ENCODE measurements at regions not wholly inside any gene's neighbourhood (a gene's known extent, or its start where the extent isn't known, plus 50 kb on each side); places are given as distances from the start of the nearest gene placed in this dataset.
"Not testable (repeated sequence)": the region's sequence is repeated elsewhere in the genome, so short reads cannot be mapped to it uniquely, and the experiment has no call there.

DNA sequence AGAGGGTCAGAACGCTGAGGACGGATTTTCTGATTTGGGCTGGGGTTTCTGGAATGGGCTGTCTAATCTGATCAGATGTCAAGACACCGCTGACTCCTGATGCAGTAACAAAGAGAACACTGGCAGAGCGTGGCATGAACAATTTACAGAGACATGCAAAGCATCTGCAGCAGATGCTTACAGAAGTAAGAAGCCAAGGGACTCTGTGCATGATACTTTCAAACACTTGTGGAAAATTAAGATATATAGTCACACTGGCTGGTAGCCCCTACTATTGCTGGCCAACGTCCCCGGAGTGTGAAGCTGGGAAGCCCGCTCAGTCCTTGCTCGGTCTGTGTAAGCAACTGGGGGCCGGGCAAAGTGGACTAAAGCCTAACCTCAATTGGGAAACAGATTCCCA, 903.7 kb downstream of the BRD1 start:
- no peak for DNase-seq (ENCODE audit: low read depth, low spot score)
- H3K4me3 ChIP-seq (ENCODE audit: low read length) = no peak overlapping the region

DNA sequence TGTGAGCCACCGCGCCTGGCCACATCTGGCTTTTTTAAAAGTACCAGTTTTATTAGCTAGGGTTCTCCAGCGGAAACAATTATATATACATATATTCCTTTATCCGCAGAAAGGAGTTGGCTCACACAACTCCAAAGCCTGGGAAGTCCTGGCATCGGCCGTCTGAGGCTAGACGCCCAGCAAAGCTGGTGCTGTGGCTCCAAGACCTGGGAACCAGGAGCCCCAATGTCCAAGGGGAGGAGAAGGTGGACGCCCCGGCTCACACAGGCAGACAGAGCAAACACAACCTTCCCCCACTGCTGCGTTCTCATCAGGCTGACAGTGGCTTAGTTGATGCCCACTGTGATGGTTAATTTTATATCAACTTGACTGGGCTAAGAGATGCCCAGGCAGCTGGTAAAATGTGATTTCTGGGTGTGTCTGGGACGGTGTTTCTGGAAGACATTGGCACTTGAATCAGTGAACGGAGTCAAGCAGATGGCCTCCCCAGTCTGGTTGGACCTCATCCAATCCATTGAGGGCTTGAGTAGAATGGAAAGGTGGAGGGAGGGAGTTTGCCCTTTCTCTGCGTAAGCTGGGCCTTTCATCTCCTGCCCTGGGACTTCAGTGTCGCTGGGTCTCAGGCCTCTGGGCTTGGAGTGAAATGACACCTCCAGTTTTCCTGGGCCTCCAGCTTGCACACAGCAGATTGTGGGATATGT, 904.4 kb downstream of the BRD1 start:
- H3K4me3 ChIP-seq (ENCODE audit: low read length) = no peak overlapping the region
- DNase-seq (ENCODE audit: low read depth, low spot score) = no peak

DNA sequence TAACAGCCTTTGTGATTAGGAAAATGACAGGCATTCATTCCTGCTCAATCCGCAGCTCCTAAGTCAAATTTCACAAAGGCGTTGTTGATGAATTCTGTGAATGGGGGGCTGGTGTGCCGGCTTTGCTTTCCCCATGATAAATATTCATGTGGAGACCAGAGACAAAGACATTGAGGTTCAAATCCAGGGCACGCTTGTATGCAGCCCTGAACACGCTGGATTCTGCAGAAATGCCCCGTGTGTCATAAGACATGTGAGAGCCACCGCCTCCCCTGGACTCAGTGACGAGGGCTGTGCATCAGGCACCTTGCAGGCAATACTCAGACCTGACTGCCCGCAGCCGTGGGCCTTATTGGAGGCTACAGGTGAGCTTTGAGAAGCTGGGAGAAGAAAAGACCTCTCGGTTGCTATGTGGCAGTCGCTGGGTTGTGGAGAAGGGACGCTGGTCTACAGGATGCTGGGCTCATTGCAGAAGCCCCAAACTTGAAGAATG, 906.2 kb downstream of the BRD1 start:
- no peak overlapping the region for H3K4me3 ChIP-seq (ENCODE audit: low read length)
- DNase-seq (ENCODE audit: low read depth, low spot score) = no peak

DNA sequence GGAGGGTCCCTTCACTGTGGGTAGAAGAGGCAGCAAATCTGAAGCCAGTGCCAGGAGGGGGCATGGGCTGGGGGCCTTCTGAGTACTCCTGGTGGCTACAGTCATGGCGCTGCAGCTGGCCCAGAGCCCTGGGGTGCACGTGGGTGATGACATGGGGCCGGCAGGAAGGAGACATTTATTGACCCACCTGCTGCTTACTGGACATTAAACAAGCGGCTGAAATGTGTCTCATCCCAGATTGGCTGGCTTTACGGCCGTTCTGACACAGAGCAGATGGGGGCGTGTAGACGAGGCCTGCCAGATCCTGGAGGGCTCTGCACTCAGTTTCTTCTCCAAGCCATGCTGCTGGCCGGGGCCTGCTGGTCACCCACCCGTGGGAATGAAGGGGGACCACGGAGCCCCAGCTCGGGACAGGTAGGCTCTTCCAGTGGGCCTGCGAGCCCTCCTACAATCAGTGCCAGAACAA, 906.9 kb downstream of the BRD1 start:
- DNase-seq (ENCODE audit: low read depth, low spot score) = no peak
- no peak overlapping the region for H3K4me3 ChIP-seq (ENCODE audit: low read length)

DNA sequence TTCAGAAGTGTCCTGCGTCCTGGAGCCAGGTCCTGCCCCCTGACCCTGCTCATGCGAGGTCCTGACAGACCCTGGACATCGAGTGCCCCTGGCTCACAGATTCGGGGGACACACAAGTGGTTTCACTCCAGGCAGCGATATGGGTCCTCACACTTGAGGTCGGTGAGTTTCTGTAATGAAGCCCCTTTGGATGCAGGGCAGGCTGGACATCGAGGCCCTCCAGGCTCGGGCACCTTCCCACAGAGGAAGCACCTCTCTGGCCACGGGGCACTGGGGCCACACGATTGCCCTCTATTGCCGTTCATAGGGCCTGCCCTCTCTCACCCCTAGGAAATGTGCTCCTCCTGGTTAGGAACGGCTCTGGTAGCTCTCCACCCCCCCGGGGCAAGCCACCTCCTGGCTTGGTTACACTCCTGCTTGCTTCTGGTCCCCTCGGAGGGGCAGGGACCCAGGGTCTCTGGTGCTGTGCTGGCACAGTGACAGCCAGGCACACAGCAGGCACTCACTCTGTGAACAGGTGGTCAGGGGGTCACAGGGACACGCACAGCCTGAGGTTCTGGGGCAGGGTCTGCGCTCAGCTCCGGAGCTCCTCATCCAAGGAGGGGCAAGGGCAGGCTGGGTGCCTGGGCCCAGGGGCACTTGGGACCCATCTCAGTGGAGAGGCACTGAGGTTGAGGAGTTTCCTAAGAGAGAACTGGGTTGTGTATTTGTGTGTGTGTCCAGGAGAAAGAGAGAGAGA, 907.7 kb downstream of the BRD1 start:
- DNase-seq (ENCODE audit: low read depth, low spot score) = no peak
- no peak overlapping the region for H3K4me3 ChIP-seq (ENCODE audit: low read length)

DNA sequence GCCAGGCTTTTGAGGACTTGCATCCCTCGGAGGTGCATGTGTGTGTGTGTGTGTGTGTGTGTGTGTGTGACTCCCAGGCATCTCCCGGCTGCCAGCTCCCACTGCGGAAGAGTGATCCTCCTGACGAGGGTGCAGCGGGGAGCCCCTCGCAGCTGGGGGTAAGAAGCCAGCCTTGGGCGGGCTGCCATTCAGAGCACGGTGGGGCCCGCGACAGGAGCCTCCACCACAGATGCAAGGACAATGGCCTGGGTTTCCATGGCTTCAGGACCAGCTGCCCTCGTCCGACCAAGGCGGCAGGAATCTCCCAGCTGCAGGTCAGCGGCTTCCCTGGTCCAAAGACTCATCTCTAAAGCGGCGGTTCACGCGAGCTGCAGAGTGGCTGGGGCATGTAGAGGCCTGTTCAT, 908.5 kb downstream of the BRD1 start:
- no peak for DNase-seq (ENCODE audit: low read depth, low spot score)
- no peak overlapping the region for H3K4me3 ChIP-seq (ENCODE audit: low read length)

DNA sequence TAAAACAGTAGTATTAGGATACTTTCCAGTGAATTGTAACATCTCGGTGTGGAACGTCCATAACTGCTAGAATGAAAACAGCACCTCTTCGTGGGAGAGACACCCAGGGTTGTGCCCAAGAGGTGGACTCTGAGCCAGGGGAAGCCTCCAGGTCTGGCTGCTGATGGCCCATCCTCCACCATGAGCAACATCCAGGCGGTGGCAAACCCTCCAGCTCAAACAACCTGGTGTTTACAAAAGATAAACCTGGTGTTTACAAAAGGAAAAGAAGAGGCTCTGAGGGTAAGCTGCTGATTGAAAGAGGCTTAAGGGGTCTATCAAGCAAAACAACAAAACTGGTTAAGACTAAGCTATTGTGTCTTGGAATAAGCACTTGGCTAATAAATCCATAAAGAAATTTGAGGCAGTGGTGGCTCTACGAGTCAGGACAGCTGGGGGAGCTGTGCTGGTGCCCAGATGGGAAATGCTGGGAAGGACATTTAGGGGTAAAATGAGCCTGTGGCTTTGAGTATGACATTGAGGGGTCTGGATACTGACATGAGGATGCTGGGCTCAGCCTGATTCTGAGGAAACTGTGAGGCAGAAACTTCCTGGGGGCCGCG, 909.0 kb downstream of the BRD1 start:
- no peak for DNase-seq (ENCODE audit: low read depth, low spot score)
- no peak overlapping the region for H3K4me3 ChIP-seq (ENCODE audit: low read length)

DNA sequence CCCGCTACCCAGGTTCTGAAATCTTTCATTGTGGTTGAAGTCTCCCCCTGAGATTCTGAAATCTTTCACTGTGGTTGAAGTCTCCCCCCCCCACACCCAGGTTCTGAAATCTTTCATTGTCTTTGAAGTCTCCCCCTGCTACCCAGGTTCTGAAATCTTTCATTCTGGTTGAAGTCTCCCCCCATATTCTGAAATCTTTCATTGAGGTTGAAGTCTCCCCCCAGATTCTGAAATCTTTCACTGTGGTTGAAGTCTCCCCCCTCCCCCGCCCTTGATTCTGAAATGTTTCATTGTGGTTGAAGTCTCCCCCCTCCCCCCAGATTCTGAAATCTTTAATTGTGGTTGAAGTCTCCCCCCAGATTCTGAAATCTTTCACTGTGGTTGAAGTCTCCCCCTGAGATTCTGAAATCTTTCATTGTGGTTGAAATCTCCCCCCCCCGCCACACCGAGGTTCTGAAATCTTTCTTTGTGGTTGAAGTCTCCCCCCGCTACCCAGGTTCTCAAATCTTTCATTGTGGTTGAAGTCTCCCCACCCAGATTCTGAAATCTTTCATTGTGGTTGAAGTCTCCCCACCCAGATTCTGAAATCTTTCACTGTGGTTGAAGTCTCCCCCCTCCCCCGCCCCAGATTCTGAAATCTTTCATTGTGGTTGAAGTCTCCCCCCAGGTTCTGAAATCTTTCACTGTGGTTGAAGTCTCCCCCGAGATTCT, 915.2 kb downstream of the BRD1 start:
- H3K4me3 ChIP-seq (ENCODE audit: low read length); DNase-seq (ENCODE audit: low read depth, low spot score): not testable (repeated sequence)

DNA sequence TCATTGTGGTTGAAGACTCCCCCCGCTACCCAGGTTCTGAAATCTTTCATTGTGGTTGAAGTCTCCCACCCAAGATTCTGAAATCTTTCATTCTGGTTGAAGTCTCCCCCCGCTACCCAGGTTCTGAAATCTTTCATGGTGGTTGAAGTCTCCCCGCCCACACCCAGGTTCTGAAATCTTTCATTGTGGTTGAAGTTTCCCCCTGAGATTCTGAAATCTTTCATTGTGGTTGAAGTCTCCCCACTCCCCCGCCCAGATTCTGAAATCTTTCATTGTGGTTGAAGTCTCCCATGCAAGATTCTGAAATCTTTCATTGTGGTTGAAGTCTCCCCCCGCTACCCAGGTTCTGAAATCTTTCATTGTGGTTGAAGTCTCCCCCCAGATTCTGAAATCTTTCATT, 916.0 kb downstream of the BRD1 start:
- H3K4me3 ChIP-seq (ENCODE audit: low read length) = not testable (repeated sequence)
- peak; percentile 20 for DNase-seq (ENCODE audit: low read depth, low spot score)

DNA sequence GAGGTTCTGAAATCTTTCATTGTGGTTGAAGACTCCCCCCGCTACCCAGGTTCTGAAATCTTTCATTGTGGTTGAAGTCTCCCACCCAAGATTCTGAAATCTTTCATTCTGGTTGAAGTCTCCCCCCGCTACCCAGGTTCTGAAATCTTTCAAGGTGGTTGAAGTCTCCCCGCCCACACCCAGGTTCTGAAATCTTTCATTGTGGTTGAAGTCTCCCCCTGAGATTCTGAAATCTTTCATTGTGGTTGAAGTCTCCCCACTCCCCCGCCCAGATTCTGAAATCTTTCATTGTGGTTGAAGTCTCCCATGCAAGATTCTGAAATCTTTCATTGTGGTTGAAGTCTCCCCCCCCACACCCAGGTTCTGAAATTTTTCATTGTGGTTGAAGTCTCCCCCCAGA, 916.6 kb downstream of the BRD1 start:
- H3K4me3 ChIP-seq (ENCODE audit: low read length); DNase-seq (ENCODE audit: low read depth, low spot score): not testable (repeated sequence)

DNA sequence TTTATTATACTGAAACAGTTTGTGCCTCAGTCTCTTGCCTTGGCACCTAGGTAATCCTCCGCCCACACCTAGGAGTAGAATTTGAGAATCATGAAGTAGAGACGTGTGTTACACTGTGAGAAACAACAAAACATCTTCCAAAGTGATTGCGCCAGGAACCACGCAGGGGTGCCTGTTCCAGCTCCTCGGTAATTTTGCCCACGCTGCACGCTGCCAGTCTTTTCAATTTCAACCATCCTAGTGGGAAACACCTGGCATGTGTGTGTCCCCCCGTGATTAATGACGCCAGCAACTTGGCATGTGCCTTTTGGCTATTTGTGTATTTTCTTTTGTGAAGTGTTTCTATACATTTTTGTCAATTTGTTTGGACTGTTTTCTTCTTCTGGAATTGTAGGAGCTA, 919.1 kb downstream of the BRD1 start:
- H3K4me3 ChIP-seq (ENCODE audit: low read length) = no peak overlapping the region
- no peak for DNase-seq (ENCODE audit: low read depth, low spot score)

DNA sequence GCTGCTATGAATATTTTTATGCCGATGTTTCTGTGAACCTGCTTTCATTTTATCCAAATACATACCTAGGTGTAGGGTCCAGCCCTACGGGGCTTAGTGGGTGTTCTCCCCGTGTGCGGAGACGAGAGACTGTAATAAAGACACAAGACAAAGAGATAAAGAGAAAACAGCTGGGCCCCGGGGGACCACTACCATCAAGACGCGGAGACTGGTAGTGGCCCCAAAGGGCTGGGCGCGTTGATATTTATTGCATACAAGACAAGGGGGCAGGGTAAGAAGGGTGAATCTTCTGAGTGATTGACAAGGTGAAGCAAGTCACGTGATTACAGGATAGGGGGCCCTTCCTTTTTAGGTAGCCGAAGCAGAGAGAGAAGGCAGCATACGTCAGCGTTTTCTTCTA, 920.1 kb downstream of the BRD1 start:
- H3K4me3 ChIP-seq (ENCODE audit: low read length) = no peak overlapping the region
- no peak for DNase-seq (ENCODE audit: low read depth, low spot score)

DNA sequence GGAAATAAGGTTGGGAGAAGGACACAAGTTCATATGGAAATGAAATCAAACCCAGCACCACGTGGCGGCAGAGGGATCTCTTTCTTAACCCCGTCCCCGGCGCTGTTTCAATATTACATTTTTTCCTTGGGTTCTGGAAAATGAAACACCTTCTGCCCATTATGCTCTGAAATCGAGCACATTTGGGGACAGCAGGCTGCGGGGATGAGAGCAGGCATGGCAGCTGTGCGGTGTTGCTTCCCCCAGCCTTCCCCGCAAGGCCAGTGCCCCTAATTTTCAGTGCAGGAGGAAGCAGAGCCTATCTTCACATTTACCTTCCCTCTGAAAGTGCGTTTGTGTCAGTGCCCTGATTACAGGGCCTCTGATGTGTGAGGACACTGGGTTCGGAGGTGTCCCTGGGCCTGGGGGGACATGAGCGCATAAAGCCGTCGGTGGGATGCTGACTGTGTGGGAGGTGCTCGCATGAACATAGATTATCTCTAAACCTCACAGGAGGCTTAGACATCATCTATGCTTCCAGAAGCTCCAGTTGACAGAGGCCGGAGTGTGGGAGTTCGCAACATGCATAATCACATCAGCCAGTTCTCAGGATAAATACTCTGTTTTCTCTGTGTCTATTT, 921.3 kb downstream of the BRD1 start:
- no peak overlapping the region for H3K4me3 ChIP-seq (ENCODE audit: low read length)
- DNase-seq (ENCODE audit: low read depth, low spot score) = no peak

DNA sequence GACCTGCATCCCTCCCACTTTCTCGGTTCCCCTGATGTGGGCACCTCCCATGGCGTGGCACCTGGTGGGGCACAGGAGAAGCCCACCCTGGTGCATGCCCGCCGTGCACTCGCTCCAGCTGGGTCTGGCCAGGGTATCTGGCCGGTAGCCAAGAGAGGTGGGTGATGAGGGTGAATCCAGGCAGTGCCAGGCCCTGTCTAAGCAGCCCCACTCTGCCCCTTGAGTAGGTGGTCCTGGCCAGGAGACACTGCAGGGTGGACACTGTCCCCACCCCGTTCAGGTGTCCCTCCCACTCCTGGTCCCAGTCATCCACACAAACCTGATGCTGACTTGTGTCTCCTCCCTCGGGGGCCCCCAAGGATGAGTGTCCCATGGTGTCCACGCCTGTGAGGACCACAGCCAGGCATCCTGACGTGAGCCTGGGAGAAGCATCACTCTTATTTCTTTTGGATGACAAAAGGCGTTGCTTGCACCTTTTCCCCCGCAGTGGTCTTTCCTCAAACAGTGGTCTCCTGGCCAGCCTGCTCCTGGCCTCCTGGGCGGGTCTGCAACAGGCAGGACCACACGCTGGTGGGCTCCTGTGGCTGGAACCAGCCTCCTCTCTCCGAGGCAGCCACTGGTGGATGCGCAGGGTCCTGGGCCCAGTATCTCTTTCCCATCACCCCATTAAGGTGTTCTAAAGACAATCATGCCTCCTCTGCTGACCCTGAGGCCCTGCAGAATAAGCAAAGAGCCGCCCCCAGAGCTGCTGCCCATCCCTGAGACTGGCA, 922.3 kb downstream of the BRD1 start:
- H3K4me3 ChIP-seq (ENCODE audit: low read length) = no peak overlapping the region
- DNase-seq (ENCODE audit: low read depth, low spot score) = no peak

DNA sequence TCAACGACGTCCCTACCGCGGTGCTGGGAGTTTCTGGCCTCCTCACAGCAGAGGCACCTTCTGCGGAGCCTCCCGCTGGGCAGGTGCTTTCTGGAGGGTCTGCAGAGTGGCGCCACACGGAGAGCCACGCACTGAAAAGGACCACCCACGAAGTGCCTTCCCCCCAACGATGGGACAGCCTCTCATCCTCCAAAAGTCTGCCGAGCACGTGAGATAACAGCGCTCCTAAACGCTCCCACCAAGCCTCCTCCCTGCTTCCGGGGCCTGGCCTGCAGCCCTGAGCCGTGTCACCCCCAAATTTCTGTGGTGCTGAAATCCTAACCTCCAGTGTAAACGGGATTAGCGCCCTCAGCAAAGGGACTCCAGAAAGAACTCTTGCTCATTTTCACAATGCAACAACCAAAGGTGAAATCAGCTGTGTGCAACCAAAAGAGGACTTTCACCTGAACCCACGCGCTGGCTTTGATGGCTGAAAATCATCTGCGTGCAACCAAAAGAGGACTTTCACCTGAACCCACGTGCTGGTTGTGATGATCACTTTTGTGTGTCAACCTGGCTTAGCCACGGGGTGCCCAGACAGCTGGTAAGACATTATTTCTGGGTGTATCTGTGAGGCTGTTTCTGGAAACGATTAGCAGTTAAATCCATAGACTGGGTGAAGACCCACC, 924.6 kb downstream of the BRD1 start:
- no peak for DNase-seq (ENCODE audit: low read depth, low spot score)
- no peak overlapping the region for H3K4me3 ChIP-seq (ENCODE audit: low read length)

DNA sequence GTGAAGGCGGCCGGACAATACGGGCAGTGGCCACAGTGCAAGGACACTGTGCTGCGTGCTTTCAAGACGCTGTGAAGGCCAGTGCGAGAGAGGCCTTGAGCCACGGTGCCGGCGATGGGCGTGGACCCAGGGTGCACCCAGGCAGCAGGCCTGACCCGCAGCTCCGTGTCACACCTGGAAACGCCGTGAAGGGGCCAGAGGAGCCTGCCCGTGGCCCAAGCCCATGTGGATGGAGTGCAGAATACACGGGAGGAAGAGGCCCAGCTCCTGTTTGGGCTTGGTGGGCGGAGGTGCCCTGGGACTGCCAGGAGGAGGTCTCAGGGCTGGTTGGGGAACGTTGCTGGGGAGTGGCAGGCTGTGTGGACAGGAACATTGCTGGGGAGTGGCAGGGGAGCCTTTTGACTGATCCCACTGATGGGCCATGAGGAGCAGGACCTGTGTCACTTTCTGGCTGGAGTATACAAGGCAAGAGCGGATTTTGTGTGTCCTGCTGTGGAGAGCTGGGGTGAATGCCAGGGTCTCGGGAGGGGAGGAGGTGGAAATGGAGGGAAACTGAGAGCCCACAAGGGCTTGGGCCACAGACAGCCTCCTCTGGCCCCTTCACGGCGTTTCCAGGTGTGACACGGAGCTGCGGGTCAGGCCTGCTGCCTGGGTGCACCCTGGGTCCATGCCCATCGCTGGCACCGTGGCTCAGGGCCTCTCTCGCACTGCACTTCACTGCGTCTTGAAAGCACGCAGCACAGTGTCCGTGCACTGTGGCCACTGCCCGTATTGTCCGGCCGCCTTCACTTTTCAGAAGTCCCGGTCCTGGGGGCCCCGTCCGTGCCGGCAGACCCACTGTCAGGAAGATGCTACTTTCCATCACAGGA, 925.4 kb downstream of the BRD1 start:
- DNase-seq (ENCODE audit: low read depth, low spot score) = no peak
- H3K4me3 ChIP-seq (ENCODE audit: low read length) = no peak overlapping the region

DNA sequence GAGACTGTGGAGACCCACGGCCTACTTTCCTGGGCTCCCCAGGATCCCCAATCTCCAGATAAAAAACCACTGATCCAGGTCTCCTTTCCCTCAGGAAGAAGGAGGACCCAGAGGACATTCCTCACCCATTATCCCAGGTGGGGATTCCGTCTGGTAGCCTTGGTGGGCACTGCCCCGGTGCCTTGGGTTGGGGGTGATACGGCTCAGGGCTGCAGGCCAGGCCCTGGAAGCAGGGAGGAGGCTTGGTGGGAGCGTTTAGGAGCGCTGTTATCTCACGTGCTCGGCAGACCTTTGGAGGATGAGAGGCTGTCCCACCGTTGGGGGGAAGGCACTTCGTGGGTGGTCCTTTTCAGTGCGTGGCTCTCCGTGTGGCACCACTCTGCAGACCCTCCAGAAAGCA, 926.3 kb downstream of the BRD1 start:
- no peak for DNase-seq (ENCODE audit: low read depth, low spot score)
- H3K4me3 ChIP-seq (ENCODE audit: low read length) = no peak overlapping the region

All from Jurkat, Clone E6-1 (cell line).